CD4-positive, alpha-beta T cell treated with Interleukin-15 for 4 hours (primary cell): ENCODE measurements at regions not wholly inside any gene's neighbourhood (a gene's known extent, or its start where the extent isn't known, plus 50 kb on each side); places are given as distances from the start of the nearest gene placed in this dataset.

ENCODE experiments used
- DNase-seq: peaks from one replicate; pipeline ENCODE4 v3.0.0-alpha.2; 2020; ENCODE audit warnings: low spot score

DNA sequence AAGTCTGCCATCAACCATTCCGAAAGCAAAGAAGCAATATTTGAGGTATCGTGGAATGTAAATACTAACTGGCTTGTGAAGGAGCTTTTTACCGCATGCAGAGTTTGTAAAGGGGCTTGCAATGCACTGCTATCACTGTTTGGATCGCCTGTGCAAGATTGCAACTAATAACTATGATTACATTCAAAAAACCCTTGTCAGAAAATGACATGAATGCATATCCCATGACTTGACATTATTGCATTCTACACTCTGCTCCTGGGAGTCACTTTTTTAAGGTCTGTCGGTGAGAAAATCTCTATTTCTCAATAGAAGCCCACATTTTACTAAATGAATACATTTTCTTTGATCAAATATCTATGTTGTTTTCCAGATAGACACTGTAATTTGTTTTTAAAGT is 335.4 kb upstream of the SPTLC3 start:
- DNase-seq, result no peak

DNA sequence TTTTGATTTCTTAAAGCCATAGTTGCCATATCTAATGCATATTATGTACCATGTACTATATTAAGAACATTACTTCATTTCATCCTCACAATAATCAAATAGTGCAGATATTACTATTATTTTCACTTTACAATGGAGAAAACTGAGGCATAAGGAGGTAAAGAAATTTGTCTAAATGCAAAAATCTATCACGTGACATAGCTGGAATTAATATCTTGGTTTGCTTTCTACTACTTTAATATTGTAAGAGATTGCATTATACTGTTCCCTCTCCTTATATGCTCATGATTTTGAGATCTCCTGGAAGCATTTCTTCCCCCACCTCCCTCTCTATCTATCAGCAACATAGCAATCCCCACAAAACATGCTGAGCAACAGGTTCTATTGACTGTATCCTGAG is 330.8 kb upstream of the SPTLC3 start:
- DNase-seq, result no peak

DNA sequence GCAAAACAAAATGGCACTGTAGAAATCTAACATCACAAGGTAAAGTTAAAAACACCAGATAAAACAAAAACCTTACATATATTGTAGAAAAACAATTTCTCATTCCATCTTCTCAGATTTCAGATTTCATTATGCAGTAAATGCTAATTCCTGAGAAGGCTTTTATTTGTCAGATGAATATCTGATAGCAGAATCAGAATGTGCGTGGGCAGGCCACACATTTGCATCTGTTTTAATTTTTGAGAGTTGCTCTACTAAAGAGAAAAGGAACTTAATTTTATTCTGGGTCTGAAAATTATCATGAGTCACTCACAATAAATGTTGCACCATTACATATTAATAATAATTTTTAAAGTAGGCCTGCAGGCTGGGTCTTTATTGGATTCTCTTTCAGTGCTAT is 329.3 kb upstream of the SPTLC3 start:
- no peak for DNase-seq

DNA sequence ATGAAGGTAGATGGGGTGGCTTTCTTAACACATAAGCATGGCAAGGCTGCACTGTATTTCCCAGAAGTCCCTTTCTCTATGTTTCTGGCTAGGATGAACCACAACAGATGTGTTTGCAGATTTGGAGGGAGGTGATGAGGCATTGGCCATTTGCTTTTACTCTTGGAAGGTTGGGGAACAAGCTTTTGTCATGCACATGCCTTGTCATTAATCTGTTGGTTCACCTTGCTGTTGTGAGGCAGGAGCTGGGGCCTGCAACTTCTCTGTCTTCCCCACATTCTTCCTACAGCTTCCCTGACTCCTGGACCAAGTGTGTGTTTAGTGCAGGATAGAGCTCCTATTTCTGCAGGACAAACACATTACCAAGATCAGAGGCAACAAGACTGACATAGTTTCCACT is 326.2 kb upstream of the SPTLC3 start:
- DNase-seq, result no peak

DNA sequence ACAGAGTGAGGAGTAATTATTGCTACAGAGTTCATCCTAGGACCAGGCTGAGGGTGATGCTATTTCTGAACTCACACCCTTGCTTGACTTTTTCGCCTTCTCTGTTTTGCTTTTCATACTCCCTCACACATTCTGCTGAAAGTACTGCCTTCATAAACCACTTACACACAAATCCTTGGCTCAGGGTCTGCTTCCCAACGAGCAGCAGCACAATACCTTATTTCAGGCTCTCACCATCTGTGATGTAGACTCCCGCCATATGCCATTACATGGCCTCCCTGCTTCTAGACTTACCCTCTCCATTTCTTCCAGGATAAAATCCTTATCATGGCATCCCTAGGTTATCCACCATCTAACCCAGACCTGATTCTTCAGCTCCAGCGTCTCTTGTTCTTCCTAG is 321.3 kb upstream of the SPTLC3 start:
- DNase-seq, result no peak

DNA sequence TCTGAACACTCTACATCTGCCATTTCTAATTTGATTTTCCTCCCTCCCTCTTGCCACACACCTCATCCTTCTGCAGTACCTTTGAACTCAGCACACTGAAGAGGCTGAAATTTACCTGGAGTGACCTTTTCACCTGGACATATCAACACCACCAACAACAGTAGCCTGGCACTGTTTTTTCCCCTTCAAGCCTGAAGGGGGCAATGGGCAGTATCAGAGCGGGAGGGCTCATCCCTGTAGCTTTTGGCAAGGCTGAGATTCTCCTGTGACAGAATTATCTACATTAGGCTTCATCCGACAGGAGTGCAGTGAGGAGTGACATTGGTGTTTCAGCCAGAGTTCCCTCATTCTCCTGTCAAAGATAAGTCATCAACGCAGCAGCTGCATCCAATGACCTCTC is 312.8 kb upstream of the SPTLC3 start:
- DNase-seq, result no peak

DNA sequence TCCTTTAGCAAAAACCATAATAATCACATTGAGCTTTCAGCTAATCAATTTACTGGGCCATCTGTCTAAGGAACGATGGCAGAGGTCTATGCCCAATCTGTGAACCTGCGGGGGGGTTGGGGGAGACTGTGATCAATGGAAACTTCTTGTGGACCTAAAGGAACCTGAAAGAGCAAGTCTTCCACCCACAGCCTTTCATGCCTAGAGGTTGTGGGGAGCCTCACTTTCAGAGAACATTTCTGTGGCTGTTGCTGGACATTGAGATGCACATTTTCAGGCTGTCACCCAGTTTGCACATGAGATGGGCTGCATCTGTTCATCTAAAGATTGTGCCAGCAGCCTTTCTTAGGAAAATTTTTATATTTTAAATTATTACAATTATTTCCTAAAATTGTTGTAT is 310.0 kb upstream of the SPTLC3 start:
- DNase-seq, result no peak

DNA sequence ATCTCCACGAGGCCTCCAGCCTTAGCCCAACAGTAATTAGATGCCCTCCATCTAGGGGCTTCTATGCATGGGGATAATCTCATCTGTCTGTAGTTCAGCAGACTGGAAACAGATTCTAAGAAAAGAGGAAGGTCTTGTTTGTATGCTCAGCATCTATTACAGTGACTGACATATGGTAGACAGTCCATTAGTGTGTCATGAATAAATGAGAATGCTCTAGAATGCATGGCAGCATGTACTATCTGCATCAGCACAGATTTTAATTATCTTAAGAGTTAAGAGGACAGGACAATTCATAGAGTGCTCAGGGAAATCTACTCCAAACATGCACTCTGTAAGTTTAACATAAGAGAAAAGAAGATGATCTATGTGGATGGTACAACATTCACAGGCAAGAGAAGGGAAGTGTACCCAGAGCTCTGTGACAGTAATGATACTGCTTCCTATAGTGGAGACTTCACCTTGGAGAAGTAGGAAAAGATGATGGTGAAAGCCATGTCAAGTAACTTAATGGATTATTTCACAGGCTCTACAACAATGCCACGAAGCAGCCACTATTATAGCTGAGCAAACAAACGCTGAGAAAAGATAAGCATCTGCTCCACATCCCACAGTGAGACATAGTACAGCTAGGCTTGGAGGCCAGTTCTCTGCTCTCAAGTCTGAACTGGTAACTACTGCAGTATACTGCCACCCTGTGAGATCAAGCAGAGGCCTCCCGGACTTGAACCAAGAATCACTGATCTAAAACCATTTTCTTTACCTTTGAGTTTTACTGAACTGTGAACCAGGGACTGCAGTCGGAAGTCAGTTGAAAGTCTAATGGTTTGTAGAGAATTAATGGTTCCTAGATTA is 309.2 kb upstream of the SPTLC3 start:
- DNase-seq, result no peak

DNA sequence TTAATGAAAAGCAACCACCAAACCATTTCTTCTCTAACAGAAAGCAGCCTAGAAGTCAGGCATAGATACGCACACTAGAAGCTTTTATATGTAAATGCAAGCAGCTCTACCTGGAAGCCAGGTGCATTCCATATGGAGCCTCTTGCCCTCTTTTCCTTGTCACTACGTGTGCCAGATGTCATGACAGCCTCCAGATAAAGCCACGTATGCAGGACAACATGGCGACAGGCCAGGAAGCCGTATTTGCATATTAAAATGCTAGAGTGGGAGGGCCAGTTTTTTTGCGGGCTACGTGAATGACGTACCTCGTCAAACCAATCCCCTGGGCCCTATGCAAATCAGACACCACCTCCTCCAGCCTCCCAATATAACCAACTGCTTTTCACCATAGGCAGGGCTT is 308.1 kb upstream of the SPTLC3 start:
- DNase-seq, result no peak

DNA sequence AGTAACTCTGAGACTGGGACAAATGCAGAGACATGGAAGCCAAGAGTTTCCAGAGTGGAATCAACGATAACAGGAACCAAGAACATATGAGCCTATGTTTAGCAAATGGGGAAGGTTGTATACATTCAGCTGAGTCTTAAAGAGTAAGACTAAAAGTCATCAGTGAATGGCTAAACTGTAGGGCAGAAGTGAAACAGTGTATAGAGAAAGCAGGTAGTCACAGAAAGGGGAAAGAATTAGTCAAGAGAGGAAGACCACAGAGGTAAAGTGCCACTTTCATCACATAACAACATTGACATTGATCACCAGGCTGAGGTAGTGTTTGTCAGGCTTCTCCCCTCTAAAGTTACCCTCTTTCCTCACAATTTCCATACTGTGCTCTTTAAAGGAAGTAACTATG is 306.5 kb upstream of the SPTLC3 start:
- DNase-seq, result no peak

DNA sequence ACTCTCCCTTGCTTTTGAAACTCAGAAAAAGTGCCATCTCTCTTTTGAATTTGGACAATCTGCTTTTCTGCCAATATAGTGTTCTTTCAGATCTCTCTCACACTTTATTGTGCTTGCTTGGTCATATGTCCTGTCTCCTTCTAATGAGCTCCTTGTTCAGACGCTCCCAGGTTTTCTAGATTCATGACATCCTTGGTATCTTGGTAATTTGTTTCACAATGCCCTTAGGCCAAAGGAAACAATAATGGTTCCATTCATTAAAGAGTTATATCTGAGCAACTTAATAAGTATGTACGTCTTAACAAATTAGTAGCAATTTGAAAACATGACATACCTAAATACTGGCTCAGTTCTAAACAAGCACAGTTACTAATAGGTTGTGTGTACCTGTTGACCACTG is 293.4 kb upstream of the SPTLC3 start:
- DNase-seq, result no peak

DNA sequence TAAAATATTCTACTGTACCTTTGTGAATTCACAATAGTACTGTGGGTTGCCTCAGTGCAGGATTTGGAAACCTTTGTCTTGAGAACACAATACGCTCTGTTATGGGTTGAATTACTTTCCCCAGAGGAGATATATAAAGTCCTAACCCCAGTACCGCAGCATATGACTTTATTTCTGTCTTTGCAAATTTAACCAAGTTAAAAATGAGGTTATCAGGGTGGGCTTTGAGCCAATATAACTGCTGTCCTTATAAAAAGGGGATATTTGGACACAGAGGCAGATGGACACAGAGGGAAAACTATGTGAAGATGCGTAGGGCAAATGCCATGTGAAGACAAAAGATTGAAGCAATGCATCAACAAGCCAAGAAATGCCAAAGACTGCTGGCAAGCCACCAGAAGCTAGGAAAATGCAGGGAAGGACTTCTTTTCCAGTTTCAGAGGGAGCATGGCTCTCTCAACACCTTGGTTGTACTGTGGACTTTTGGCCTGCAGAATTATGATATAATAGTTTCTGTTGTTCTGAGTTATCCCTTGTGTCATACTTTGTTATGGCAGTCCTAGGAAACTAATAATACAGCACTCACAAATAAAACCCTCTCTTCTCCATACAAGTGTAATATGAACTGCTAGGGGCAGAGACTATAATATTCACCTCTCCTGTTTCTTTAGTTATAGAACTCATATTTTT is 292.6 kb upstream of the SPTLC3 start:
- no peak for DNase-seq

DNA sequence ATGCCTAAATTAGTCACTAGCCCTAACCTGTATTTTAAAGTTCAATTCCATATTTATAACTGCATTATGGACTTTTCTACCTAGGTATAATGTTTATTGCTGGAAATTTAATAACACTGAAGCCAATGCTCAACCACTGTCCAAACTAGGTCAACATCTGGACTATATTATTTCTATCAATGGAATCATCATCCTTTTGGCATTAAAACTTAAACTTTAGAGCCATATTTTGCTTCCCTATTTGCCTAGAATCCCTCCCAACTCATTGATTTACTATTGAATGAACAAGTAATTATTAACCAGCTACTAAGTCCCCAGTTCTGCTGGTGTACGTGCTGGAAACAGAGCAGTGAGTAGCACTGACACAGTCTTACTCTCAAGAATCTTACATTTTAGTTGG is 291.7 kb upstream of the SPTLC3 start:
- DNase-seq, result no peak

DNA sequence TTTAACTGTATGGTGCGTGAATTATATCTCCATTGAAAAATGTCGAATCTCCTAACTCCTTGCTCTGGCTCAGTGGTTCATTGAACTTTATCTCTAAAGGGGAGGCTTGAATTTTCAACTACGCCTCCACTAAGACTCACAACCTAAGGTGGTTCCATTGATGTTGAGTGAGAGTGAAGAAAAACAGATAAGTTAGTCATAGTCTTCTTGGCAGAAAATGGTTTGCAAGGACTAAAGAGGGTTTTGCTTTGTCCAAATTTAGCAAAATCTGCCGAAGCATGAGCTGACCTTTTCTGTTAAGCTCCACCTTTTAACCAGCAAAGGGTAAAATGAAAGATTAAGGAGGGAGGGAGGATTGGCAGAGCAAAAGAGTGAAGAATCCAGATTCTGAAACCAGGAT is 290.2 kb upstream of the SPTLC3 start:
- no peak for DNase-seq

DNA sequence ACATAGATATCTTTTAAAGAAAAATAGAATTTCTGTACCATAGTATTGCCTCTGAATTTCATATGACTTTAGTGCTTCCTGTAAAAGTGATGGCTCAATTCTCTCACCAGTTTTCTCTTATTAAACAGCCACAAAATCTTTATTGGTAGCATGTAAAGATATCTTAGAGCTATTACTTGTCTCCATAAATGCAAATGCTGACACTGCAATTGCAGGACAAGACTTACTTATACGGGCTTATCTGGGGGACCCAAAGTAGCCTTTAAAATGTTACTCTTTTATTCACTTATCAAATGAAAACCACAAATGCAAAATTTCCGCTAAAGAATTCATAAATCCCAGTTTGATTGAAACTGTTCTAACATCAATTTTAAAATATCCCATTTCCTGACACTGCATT is 287.1 kb upstream of the SPTLC3 start:
- DNase-seq, result no peak

DNA sequence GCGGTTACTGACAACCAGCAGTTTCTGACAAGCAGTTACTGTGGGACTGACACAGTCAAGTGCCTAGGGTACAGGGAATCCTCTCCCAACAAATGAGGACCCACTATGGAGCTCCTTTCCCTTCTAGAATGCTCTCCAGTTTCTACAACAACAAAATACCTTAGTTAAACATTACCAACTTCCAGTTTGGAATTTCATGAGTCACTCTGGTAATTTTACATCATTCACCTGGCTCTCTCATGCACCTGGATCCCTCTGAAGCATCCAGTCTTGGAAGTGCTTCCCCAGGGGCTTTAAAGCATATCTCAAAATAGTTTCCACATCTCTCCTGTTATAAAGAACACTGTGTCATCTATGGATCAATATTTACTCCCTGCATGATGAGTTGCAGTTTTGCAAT is 286.7 kb upstream of the SPTLC3 start:
- no peak for DNase-seq

DNA sequence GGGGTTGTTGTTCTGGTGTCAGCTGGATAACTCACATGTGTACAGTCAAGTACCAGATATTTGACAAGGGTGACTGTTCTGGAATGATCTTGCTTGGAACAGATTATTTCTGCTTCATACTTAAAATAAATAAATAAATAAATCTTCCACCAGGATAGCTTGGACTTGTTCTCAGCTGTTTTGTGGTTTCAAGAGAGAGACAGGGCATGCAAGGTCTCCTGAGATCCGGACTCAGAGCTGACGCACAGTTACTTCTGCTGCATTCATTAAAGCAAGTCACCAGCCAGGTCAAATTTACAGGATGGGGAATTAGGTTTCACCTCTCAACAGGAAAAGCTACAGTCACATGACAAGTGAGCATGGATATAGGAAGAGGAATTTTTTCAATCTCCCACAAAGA is 285.0 kb upstream of the SPTLC3 start:
- DNase-seq, result no peak

DNA sequence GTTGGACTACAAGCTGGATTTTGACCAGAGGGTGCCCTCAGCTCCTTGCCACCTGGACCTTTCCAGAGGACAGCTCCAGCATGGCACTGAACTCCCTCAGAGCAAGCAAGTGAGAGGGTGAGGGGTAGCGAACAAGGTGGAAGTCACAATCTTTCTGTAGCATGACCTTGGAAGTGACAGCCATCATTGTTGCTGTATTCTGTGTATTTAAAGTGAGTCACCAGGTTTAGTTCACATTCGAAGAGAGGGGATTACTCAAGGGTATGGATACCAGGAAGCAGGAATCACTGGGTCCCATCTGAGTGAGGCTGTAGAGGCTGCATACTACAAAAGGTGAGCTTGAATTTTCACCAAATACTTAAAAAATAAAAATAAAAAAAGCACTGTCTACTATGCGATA is 280.0 kb upstream of the SPTLC3 start:
- no peak for DNase-seq

DNA sequence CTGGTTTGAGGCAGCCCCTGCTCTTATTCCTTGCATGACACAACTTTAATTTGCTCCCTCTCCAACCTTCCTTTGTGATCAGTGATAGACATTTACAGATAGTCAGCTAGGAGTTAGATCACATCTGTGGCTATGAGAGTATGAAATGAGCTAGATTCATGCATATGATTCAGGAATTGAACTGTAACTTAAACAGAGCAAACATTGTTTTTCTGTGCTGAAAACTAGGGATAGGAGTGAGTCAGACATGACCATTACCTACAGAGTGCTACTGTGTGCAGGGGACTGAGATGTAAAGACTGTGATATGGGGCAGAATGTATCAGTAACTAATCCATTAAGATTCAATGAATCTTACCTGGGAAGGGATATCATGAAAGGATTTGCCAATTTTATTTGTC is 279.4 kb upstream of the SPTLC3 start:
- DNase-seq, result no peak

DNA sequence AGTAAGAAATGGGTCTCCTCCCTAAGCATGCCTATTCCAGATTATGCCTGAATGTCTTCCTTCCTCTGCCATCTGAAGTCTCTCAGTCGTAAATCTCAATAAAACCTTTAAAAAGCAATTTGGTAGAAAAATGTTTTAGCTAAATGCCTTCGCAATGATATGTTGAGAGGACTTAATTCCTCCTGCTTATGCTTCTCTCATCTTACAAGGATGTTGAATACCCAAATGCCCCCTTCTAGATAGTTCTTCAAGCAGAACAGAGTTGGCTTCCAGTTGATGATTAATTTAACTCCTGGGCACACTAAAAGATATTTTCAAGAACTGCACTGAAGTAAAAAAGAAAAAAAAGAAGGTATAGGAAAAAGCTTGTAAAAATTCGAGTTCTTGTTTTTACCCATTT is 275.0 kb upstream of the SPTLC3 start:
- no peak for DNase-seq

DNA sequence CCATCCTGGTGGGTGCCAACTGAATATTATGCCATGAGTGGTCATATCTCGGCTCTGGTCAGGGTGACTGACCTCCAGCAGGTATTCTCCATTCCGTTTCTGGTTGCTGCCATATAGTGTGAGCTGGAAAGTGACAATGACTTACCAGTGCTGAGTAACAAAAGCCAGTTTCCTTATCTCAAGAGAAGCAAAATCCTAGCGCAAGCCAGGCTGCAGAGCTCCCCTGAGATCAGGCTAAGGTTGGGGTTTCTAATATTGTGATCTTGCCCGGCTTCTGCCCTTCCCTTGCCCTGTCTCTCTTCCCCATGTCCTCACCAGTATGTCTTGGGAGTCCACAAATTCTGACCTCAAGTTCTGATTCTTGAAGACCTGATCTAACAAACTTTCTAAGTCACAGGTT is 271.3 kb upstream of the SPTLC3 start:
- no peak for DNase-seq

DNA sequence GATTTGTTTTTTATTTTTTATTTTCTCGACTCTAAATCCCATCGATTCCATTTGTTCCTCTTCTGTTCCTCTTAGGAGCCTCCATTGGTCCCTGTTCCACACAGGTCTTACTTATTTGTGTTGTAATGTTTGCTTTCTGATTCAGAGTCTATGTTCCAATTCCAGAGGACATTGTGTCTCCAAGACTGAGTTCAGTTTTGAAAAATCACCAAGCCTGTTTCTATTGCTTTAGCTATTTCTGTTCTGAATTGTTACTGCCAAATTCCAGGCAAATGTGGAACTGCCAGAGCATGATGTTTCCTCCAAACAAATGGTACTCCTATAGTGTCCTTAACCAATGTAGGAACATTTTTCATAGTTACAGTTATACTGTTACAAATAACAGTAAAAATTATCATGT is 270.9 kb upstream of the SPTLC3 start:
- no peak for DNase-seq

DNA sequence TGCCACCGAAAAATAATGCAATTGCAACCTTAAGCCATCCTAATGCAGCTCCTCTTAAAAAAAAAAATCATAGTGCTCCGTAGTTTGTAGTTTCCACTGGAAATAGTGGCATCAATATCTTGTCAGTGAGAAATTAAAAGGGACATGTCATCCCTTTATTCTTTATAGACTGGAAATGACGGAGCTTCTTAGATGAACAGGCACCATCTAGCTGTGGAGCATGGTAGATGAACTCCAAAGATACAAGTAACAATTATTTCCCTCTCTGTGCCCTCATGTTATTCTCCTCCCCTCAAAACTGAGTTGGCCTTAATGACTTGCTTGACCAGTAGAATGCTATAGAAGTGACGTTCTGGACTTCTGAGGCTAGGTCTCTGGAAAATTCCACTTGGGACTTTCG is 268.1 kb upstream of the SPTLC3 start:
- DNase-seq, result no peak

DNA sequence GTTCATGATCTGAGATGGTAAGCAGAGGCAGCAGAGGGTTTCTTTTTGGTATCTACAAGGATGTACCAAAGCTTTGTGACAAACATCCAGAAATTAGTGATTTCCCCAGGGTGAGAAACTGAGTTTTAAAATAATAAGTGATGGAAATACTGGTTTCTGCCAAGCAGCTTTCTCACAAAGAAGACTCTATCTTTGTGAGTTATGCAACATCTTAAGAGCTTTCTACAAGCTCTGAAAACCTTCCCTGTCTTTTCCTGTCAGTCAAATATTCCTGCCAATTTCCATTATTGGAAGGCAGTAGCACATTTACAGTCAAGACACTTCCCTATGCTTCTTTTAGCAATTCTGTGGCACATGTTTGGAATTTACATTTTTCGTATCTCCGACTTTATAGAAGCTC is 264.7 kb upstream of the SPTLC3 start:
- DNase-seq, result no peak
